Left kidney (tissue), 1 donor: ENCODE measurements at regions not wholly inside any gene's neighbourhood (a gene's known extent, or its start where the extent isn't known, plus 50 kb on each side); places are given as distances from the start of the nearest gene placed in this dataset.
"Not testable (repeated sequence)": the region's sequence is repeated elsewhere in the genome, so short reads cannot be mapped to it uniquely, and the experiment has no call there.

Experiments
- DNase-seq: peaks from one replicate; pipeline ENCODE4 v3.0.0-alpha.2; 2013

DNA sequence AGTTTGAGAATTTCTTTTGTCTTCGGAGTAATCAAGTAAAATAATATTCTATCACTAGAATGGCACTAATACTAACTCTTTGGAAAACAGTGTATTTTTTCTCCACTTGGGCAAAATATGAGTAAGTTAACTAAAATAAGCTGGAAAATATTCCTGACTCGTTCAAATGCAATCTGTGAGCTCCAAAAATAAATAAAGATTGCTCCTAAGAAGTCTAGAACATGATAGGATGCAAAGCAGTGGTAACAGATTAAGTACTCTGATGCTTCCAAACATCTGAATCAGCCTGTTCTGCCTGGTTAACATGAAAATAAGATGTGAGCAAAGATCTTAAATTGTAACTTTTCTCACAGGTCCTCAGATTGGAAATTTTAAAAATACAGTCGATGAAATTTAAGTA, 285.1 kb upstream of the ID4 start:
- DNase-seq, result no peak

DNA sequence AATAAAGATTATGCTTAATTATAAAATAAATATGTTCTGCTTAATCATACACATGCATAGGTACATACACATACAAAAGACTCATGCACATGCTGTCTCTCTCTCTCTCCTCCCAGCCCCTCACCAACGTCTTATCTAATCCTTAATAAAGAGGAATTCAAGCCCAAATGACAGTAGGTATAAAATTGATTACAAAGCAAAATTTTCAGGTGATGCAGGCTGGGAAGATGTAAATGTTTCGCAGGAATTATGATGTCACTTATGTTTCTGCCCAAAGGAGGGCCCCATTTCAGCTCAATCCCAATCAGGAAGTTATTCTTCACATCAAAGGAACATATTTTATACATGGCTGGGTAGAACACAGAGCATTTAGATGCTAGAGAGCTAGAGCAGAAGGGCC, 284.6 kb upstream of the ID4 start:
- DNase-seq, result no peak

- DNase-seq, result no peak
Observed at GRCh38 chr6:19554356-19555225, 282.6 kb upstream of the ID4 start.

DNA sequence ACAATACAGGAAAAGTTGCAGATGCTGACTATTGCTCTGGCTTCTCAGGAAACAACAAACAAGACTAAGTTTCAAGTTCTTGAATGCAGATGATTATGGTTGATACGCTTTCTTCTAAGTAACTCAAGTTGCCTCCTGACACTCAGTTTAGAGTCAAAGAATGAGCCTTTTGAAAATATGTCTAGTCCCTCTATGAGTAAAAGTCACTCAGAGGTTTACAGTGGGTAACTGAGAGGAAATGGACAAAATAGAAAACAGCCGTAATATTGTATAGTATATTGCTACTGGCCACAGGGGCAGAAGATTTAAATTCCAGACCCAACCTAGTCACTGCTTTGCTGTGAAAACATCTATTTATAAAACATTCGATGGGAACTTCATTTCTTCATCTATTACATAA, 280.0 kb upstream of the ID4 start:
- DNase-seq, result no peak

GRCh38 chr6:19558201-19558600, 279.0 kb upstream of the ID4 start:
- no peak for DNase-seq

GRCh38 chr6:19558934-19559333, 278.2 kb upstream of the ID4 start:
- DNase-seq, result no peak

DNA sequence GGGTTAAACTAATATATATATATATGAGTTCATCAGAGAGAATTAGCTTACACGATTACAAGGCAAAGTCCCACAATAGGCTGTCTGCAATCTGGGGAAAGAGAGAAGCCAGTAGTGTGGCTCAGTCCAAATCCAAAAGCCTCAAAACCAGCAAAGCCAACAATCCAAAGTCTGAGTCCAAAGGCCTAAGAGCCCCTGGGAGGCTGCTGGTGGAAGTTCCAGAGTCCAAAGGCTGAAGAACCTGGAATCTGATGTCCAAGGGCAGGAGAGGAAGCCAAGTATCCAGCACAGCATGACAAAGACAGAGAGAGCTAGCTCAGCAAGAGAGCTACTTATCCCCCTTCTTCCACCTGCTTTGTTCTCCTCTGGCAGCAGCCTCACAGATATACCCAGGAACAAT, 274.7 kb upstream of the ID4 start:
- no peak for DNase-seq

GRCh38 chr6:19569563-19569962, 267.6 kb upstream of the ID4 start:
- DNase-seq, result no peak

DNA sequence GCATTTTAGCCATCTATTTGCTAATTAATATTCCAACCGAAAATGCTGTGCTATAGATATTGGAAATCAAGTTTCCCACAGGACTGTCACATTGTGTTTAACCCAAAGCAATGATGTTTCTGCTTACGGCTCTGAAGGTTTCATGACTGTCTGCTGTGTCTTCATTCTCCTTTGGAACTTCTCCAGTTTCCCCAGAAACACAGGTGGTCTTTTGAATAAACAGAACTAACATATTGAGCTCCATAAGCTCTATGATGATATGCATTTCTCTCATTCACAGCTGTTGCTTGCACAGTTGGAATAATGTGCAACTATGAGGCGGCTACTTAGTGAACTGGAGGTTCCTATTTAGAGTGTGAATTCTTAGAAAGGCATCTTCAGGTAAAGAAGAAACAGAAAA, 266.0 kb upstream of the ID4 start:
- no peak for DNase-seq

GRCh38 chr6:19578481-19578880, 258.7 kb upstream of the ID4 start:
- DNase-seq, result no peak

DNA sequence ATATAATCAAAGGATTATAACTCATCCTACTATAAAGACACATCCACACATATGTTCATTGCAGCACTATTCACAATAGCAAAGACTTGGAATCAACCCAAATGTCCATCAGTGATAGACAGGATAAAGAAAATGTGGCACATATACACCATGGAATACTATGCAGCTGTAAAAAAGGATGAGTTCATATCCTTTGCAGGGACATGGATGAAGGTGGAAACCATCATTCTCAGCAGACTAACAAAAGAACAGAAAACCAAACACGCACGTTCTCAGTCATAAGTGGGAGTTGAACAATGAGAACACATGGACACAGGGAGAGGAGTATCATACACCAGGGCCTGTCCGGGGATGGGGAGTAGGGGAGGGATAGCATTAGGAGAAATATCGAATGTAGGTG, 253.0 kb upstream of the ID4 start:
- not testable (repeated sequence) for DNase-seq

DNA sequence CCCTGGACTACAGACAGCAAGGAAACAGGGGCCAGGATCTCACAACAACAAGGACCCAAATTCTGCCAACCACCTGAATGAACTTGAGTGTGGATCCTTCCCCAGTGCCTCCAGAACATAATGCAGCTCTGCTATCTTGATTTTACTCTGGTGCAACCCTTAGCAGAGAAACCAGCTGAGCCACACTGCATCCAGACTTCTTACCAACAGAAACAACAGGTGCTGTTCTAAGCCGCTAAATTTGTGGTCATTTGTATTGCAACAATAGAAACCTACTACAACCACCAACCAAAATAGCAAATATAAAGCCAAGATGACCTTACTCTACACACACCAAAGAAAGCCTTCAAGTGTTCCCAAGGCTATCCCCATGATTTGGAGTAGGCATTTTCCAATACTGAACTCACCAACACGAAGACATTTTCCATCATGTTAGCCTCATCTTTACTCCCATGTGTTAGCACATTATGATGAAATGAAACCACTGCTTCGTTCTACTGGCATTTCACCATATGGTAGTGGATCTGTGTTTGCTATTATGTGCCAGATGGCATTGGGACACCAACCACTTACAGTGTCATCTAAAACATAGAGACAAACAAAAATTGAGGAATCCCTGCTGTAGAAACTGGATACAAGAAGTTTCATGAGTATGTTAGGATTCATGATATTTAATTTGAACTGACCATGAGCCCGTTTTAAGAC, 249.8 kb upstream of the ID4 start:
- DNase-seq, result no peak

DNA sequence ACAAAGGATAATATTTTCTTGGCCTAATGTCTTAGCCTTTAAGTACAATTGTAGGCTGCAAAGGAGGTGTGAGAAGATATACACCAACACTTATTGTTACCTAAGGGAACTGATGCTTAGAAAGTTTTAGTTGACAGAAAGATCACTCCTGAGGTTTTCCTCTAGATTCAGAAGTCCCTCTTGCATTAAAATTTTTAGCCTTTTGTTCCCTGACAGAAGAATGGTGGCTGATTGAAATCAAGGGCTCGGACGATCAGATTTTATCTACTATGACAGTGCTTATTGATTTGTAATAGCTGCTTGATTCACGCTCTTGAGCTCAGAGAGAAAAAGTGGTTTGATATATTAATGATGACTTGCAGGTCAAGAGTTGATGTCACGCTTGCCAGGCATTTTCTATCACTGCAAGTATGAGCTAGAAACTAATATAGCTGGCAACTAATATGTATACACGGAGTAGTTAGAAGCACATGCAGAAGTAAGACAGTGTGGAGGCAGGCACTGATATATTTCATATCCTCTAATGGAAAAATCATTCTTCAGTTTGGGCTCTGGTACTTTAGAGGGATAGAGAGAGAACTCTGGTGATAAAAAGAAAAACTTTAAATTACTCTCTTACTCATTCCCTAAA, 246.6 kb upstream of the ID4 start:
- DNase-seq, result no peak

DNA sequence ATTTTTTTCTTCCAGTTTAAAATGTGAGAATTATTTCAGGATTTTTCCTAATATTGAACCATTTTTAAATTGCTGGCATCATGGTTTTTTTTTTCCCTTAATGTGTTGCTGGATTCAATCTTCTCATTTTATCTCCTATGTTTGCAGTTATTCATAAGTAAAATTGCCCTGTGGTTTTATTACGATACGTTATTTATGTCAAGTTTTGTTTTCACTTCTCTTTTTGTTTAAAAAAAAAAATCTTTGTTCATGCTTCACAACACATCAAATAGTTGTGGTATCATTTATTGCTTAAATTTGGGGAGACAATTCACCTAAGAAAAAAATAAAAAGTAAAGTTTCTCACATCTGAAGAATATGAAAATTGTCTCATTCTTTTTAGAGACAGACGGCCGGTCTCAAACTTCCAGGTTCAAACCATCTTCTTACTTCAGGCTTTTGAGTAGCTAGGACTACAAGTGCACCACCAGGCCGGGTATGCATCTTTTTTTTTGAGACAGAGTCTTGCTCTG, 239.3 kb upstream of the ID4 start:
- no peak for DNase-seq

DNA sequence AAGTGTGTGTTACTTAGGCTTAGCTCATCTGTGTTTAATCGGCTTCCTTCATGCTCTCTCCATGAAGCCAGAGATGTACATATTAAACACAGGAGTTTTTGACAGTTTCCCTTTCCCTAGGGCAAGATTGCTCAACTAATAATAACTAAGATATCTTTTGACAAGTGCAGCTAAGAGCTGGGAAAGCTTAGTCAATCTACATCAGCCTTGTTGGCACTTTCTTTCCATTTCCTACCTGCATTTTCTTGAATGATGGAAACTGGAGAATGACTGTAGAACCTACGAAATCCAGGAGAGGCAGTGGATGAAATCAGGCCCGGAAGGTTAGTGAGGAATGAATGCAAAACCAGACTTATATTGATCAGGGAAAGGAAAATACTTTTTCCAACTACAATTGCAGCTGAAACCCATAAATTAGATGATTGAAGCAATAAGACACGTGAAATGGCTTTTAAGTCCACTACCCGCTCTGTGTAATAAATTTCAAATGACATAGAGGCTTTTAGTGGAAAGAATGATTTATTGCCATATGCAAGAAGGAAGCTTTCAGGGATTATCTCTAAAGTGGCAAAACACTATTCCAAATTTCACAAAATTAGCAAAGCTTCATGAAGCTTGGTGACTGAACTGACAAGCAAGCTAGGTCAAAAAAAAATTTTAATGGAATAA, 237.2 kb upstream of the ID4 start:
- DNase-seq, result no peak

DNA sequence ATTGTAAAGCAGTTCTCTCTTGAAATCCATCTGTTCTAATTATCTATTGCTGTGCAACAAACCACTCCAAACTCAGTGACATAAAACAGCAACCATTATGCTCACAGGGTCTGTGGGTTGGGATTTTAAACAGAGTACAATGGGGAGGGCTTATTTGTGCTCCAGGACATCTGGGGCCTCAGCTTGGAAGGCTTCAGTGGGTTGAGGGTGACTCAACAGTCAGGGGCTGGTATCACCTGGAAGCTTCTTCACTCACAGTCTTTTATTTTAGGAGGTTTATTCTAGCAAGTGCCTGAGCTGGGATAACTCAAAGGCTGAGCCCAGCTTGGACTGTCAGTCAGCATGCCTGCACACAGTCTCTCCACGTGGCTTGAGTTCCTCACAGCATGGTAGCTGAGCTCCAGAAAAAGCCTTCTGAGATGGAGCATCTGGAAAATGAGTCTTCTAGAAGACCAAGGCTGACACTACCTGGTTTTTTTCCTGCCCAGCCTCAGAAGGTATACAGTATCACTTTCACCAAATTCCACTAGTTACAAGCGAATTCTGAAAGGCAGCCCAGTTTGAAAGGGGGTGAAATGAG, 234.6 kb upstream of the ID4 start:
- DNase-seq, result no peak

GRCh38 chr6:19603721-19604120, 233.4 kb upstream of the ID4 start:
- DNase-seq, result no peak

- DNase-seq, result no peak
Observed at GRCh38 chr6:19605624-19606023, 231.5 kb upstream of the ID4 start.

DNA sequence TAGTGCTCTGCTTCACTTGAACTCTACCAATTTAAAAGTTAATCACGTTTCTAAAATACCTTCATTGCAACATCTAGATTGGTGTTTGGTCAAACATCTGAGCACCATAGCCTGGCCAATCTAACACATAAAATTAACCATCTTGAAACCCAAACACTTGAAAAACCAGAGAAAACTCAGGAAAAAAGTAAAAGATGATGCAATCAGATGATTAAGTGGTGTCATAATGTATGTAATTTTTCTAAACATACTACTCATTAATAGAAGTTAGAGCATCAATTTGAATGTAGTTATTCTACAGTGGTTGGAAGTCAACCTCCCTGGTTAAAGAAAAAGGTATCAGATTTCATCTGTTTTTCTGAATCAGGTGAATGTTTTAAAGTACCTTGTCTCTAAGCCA, 228.6 kb upstream of the ID4 start:
- DNase-seq, result no peak

- DNase-seq, result no peak
Observed at GRCh38 chr6:19609972-19610641, 227.1 kb upstream of the ID4 start.

DNA sequence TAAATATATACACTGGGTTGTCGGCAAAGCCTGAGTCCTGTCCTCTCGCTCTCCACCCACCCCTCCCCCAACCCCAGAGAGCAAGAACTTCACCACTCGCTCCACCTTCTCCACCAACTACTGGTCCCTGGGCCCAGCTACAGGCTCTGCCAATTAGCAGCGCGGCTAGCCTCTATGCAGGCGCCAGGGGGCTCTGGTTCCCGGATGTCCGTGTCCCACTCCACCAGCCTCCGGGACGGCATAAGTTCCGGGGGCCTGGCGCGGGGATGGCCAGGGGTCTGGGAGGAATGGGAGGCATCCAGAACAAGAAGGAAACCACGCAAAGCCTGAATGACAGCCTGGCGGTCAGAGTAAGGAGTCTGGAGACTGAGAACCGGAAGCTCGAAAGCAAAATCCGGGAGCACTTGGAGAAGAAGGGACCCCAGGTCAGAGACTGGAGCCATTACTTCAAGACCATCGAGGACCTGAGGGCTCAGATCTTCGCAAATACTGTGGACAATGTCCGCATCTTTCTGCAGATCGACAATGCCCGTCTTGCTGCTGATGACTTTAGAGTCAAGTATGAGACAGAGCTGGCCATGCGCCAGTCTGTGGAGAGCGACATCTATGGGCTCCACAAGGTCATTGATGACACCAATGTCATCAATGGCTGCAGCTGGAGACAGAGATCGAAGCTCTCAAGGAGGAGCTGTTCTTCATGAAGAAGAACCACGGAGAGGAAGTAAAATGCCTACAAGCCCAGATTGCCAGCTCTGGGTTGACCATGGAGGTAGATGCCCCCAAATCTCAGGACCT, 224.3 kb upstream of the ID4 start:
- DNase-seq, result not testable (repeated sequence)
